HG02852 (cell line): ENCODE measurements at regions not wholly inside any gene's neighbourhood (a gene's known extent, or its start where the extent isn't known, plus 50 kb on each side); places are given as distances from the start of the nearest gene placed in this dataset.

Source experiments
- ATAC-seq: cut with Tn5 transposase; IDR thresholded peaks from one replicate; pipeline ENCODE4 v1.9.1; 2021; ENCODE audit warnings: mild to moderate bottlenecking, moderate library complexity; ENCODE audit not compliant: unreplicated experiment

- ATAC-seq: no peak
Measured at GRCh38 chr5:1707467-1707866, 92.2 kb downstream of the MRPL36 start.

GRCh38 chr5:1706428-1706827 lies 93.2 kb downstream of the MRPL36 start:
- no peak for ATAC-seq

GRCh38 chr5:1706021-1706420 lies 93.6 kb downstream of the MRPL36 start:
- no peak for ATAC-seq

GRCh38 chr5:1704676-1705075 lies 95.0 kb downstream of the MRPL36 start:
- ATAC-seq: no peak

GRCh38 chr5:1704266-1704665 lies 95.4 kb downstream of the MRPL36 start:
- ATAC-seq: no peak

- ATAC-seq: no peak
Measured at GRCh38 chr5:1703352-1704050, 96.1 kb downstream of the MRPL36 start.

GRCh38 chr5:1702318-1702717 lies 97.3 kb downstream of the MRPL36 start:
- ATAC-seq: no peak

GRCh38 chr5:1701884-1702283 lies 97.8 kb downstream of the MRPL36 start:
- no peak for ATAC-seq

GRCh38 chr5:1701216-1701864 lies 98.3 kb downstream of the MRPL36 start:
- no peak for ATAC-seq

GRCh38 chr5:1699394-1699793 lies 100.2 kb downstream of the MRPL36 start:
- ATAC-seq: no peak

GRCh38 chr5:1698589-1699316 lies 100.9 kb downstream of the MRPL36 start:
- no peak for ATAC-seq

GRCh38 chr5:1692381-1692780 lies 107.3 kb downstream of the MRPL36 start:
- ATAC-seq: no peak

GRCh38 chr5:1687301-1687970 lies 112.2 kb downstream of the MRPL36 start:
- no peak for ATAC-seq

GRCh38 chr5:1686016-1686802 lies 113.4 kb downstream of the MRPL36 start:
- no peak for ATAC-seq

GRCh38 chr5:1685066-1685465 lies 114.6 kb downstream of the MRPL36 start:
- no peak for ATAC-seq

GRCh38 chr5:1681955-1682354 lies 117.7 kb downstream of the MRPL36 start:
- ATAC-seq: no peak

- ATAC-seq: no peak
Measured at GRCh38 chr5:1673042-1673677, 126.5 kb downstream of the MRPL36 start.

GRCh38 chr5:1672396-1672795 lies 127.2 kb downstream of the MRPL36 start:
- ATAC-seq: no peak

GRCh38 chr5:1671351-1671750 lies 128.3 kb downstream of the MRPL36 start:
- no peak for ATAC-seq

- no peak for ATAC-seq
Measured at GRCh38 chr5:1670351-1670750, 129.3 kb downstream of the MRPL36 start.
